Hematopoietic multipotent progenitor cell treated with erythropoietin and hydrocortisone succinate and interleukin-3 and kit ligand, for 8 days (in vitro differentiated cells): ENCODE measurements at regions not wholly inside any gene's neighbourhood (a gene's known extent, or its start where the extent isn't known, plus 50 kb on each side); places are given as distances from the start of the nearest gene placed in this dataset.

Experiments
- DNase-seq: peaks from one replicate; pipeline ENCODE4 v3.0.0-alpha.2; 2015

GRCh38 chr15:47291767-47292166 is 425.5 kb upstream of the SEMA6D start:
- no peak for DNase-seq

GRCh38 chr15:47292638-47293190 is 424.6 kb upstream of the SEMA6D start:
- no peak for DNase-seq

- no peak for DNase-seq
Measured at GRCh38 chr15:47293466-47294162, 423.7 kb upstream of the SEMA6D start.

GRCh38 chr15:47294765-47295259 is 422.5 kb upstream of the SEMA6D start:
- no peak for DNase-seq

GRCh38 chr15:47296881-47297280 is 420.4 kb upstream of the SEMA6D start:
- DNase-seq, result no peak

- DNase-seq, result no peak
Measured at GRCh38 chr15:47299846-47300434, 417.4 kb upstream of the SEMA6D start.

GRCh38 chr15:47300596-47300995 is 416.7 kb upstream of the SEMA6D start:
- DNase-seq, result no peak

GRCh38 chr15:47301481-47301880 is 415.8 kb upstream of the SEMA6D start:
- no peak for DNase-seq

- DNase-seq, result no peak
Measured at GRCh38 chr15:47304656-47305055, 412.6 kb upstream of the SEMA6D start.

- DNase-seq, result no peak
Measured at GRCh38 chr15:47312161-47312560, 405.1 kb upstream of the SEMA6D start.

- DNase-seq, result no peak
Measured at GRCh38 chr15:47326410-47327333, 390.6 kb upstream of the SEMA6D start.

- no peak for DNase-seq
Measured at GRCh38 chr15:47331829-47332393, 385.4 kb upstream of the SEMA6D start.

- no peak for DNase-seq
Measured at GRCh38 chr15:47332481-47332880, 384.8 kb upstream of the SEMA6D start.

GRCh38 chr15:47333734-47334133 is 383.6 kb upstream of the SEMA6D start:
- no peak for DNase-seq

- no peak for DNase-seq
Measured at GRCh38 chr15:47334805-47335535, 382.3 kb upstream of the SEMA6D start.

GRCh38 chr15:47337106-47337505 is 380.2 kb upstream of the SEMA6D start:
- DNase-seq, result no peak

- DNase-seq, result no peak
Measured at GRCh38 chr15:47337836-47338235, 379.5 kb upstream of the SEMA6D start.

- DNase-seq, result no peak
Measured at GRCh38 chr15:47338771-47339170, 378.5 kb upstream of the SEMA6D start.

GRCh38 chr15:47339800-47340570 is 377.3 kb upstream of the SEMA6D start:
- no peak for DNase-seq

- DNase-seq, result no peak
Measured at GRCh38 chr15:47340571-47340920, 376.8 kb upstream of the SEMA6D start.

GRCh38 chr15:47349179-47349578 is 368.1 kb upstream of the SEMA6D start:
- DNase-seq, result no peak

- no peak for DNase-seq
Measured at GRCh38 chr15:47351501-47351900, 365.8 kb upstream of the SEMA6D start.
